ENCODE measurements at regions not wholly inside any gene's neighbourhood (a gene's known extent, or its start where the extent isn't known, plus 50 kb on each side); places are given as distances from the start of the nearest gene placed in this dataset.

DNA sequence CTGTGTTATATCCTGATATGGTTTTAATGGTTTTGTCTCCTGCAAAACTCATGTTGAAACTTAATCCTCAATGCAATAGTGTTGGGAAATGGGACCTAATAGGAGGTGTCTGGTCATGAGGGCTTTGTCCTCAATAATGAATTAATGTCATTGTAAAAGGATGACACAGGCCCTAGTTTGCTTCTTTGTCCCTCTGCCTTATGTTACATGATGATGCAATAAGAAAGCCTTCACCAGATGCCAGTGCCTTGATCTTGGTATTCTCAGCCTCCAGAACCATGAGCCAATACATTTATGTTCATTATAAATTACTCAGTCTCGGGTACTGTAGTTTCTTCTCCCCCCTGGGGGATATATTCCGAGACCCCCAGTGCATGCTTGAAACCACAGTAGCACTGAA, 1247.4 kb upstream of the SORCS1 start:
- TF ChIP-seq, protein P1, sequence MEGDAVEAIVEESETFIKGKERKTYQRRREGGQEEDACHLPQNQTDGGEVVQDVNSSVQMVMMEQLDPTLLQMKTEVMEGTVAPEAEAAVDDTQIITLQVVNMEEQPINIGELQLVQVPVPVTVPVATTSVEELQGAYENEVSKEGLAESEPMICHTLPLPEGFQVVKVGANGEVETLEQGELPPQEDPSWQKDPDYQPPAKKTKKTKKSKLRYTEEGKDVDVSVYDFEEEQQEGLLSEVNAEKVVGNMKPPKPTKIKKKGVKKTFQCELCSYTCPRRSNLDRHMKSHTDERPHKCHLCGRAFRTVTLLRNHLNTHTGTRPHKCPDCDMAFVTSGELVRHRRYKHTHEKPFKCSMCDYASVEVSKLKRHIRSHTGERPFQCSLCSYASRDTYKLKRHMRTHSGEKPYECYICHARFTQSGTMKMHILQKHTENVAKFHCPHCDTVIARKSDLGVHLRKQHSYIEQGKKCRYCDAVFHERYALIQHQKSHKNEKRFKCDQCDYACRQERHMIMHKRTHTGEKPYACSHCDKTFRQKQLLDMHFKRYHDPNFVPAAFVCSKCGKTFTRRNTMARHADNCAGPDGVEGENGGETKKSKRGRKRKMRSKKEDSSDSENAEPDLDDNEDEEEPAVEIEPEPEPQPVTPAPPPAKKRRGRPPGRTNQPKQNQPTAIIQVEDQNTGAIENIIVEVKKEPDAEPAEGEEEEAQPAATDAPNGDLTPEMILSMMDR (conservative IDR thresholded peaks at IDR 0.05 in 1 of 2, IDR thresholded peaks at IDR 0.05 in 1 of 2; ENCODE audit: extremely low read depth in 1 of 2, insufficient read depth in 1 of 2, low read depth in 1 of 2, low read length in 2 of 2) = no peak
- TF ChIP-seq EZH2 (IDR thresholded peaks at IDR 0.05; ENCODE audit: borderline replicate concordance, low read length) = no peak
